ENCODE measurements at regions not wholly inside any gene's neighbourhood (a gene's known extent, or its start where the extent isn't known, plus 50 kb on each side); places are given as distances from the start of the nearest gene placed in this dataset.

- Histone ChIP-seq H3K79me2 (ENCODE audit: control insufficient read depth in 1 of 2, insufficient read depth in 2 of 2, low read length in 2 of 2) (no peaks in the 10 kb centered on the region), H4K91ac (replicated peaks; ENCODE audit: insufficient read length, low read length) (no peak overlapping the region), H2AK5ac (ENCODE audit: low read depth, low read length) (no peak overlapping the region), H3K9me3 (ENCODE audit: insufficient read depth in 2 of 2, low read depth in 1 of 2, low read length in 1 of 2) (no peaks in the 10 kb centered on the region), H3K4me2 (ENCODE audit: insufficient read depth in 1 of 2, low read depth in 2 of 2, low read length in 2 of 2) (no peak overlapping the region), H4K5ac (ENCODE audit: insufficient read length, low read depth, low read length) (no peak overlapping the region), H2BK5ac (ENCODE audit: low read depth, low read length) (no peak overlapping the region), H4K20me1 (replicated peaks in 1 of 2; ENCODE audit: control insufficient read depth in 1 of 2, insufficient read depth in 2 of 2, low read length in 2 of 2) (no peaks in the 10 kb centered on the region), H2BK12ac (ENCODE audit: low read depth, low read length) (no peak overlapping the region), H3K9ac (replicated peaks in 1 of 4; ENCODE audit: extremely low read depth in 1 of 4, low read depth in 3 of 4, low read length in 3 of 4) (no peak overlapping the region), H4K8ac (ENCODE audit: extremely low read depth, insufficient read depth, low read length) (no peak overlapping the region), H3K14ac (ENCODE audit: insufficient read length) (no peak overlapping the region), H3K4me3 (ENCODE audit: extremely low read depth in 1 of 4, insufficient read depth in 2 of 4, low read depth in 3 of 4, low read length in 4 of 4) (no peak overlapping the region), H3K18ac (ENCODE audit: extremely low read depth, low read length) (no peak overlapping the region), H2BK120ac (replicated peaks; ENCODE audit: low read depth, low read length) (no peak overlapping the region), H3K56ac (replicated peaks; ENCODE audit: insufficient read length, low read depth, low read length) (no peak overlapping the region), H3K36me3 (ENCODE audit: control insufficient read depth in 2 of 4, insufficient read depth in 4 of 4, low read length in 3 of 4) (no peaks in the 10 kb centered on the region), H3K23ac (ENCODE audit: insufficient read length) (no peak overlapping the region), H3K4me1 (replicated peaks in 1 of 4; ENCODE audit: control insufficient read depth in 3 of 4, insufficient read depth in 4 of 4, low read length in 3 of 4) (no peaks in the 10 kb centered on the region), H3K4ac (replicated peaks; ENCODE audit: insufficient read length, low read depth, low read length) (no peak overlapping the region), H3K79me1 (ENCODE audit: low read depth, low read length) (no peaks in the 10 kb centered on the region), H2BK15ac (ENCODE audit: low read length) (no peak overlapping the region), H3K27me3 (replicated peaks in 1 of 4; ENCODE audit: control insufficient read depth in 3 of 4, extremely low read depth in 1 of 4, insufficient read depth in 3 of 4, low read length in 3 of 4) (peaks cover 0 to 2% (median 0%) of the 10 kb centered on the region in 4 experiments; a peak in 1 of 7 replicates), H3K23me2 (ENCODE audit: low read depth, low read length) (no peaks in the 10 kb centered on the region), H2AFZ (ENCODE audit: low read length) (no peak overlapping the region), H3K27ac (ENCODE audit: low read depth, low read length) (no peak overlapping the region), H2BK20ac (ENCODE audit: low read length) (no peak overlapping the region)
- FAIRE-seq = no peak
- DNase-seq (ENCODE audit: low read depth in 1 of 2, low spot score in 2 of 2) = no peak
- 93% methylated on average over 2 of the region's 2 CpGs; no CpG with 5 or more reads in 1 of the 2 experiments for WGBS, 2 experiments (ENCODE audit: extremely low coverage in 1 of 2, insufficient coverage in 1 of 2, insufficient read length in 1 of 2, insufficient replicate concordance in 2 of 2, low coverage in 1 of 2, low lambda C conversion rate in 2 of 2, missing lambda C conversion rate in 1 of 2)
- no peak for TF ChIP-seq TBP (IDR thresholded peaks at IDR 0.05; ENCODE audit: low read depth, low read length)
- no peak for TF ChIP-seq ZNF274 (IDR thresholded peaks at IDR 0.05; ENCODE audit: borderline replicate concordance, extremely low read depth, low read length)
- TF ChIP-seq CREB1 (IDR thresholded peaks at IDR 0.05) = no peak
- TF ChIP-seq TEAD4 (IDR thresholded peaks at IDR 0.05; ENCODE audit: low read depth, low read length) = no peak
- TF ChIP-seq SUZ12 (IDR thresholded peaks at IDR 0.05; ENCODE audit: low read length) = no peak
- no peak for TF ChIP-seq HDAC2 (IDR thresholded peaks at IDR 0.05; ENCODE audit: borderline replicate concordance in 1 of 2, low read depth in 2 of 2, low read length in 2 of 2)
- TF ChIP-seq RXRA (IDR thresholded peaks at IDR 0.05; ENCODE audit: insufficient read depth, low read depth, low read length) = no peak
- TF ChIP-seq JUN (IDR thresholded peaks at IDR 0.05; ENCODE audit: low read depth, low read length) = no peak
- no peak for TF ChIP-seq POLR2A (IDR thresholded peaks at IDR 0.05; ENCODE audit: control extremely low read depth in 1 of 2, low read depth in 2 of 2, low read length in 2 of 2)
- TF ChIP-seq CTBP2 (IDR thresholded peaks at IDR 0.05; ENCODE audit: borderline replicate concordance, insufficient read depth, insufficient read length, low read length) = no peak
- no peak for TF ChIP-seq GTF2F1 (IDR thresholded peaks at IDR 0.05; ENCODE audit: borderline replicate concordance, low read depth, low read length)
- POLR2A ChIA-PET (ENCODE audit: partially characterized antibody) = no interaction called here
- CTCF ChIA-PET (ENCODE audit: partially characterized antibody) = interaction anchor here (0.6 kb wide), 1 partner anchor 74 kb away, joined by 3 read pairs; no protein-coding TSS in a partner anchor
These were observed 151.7 kb upstream of the HHIP start for GRCh38 chr4:144494280-144494679.

All from H1 (cell line).